ENCODE measurements at regions not wholly inside any gene's neighbourhood (a gene's known extent, or its start where the extent isn't known, plus 50 kb on each side); places are given as distances from the start of the nearest gene placed in this dataset.
"Not testable (repeated sequence)": the region's sequence is repeated elsewhere in the genome, so short reads cannot be mapped to it uniquely, and the experiment has no call there.

GRCh38 chrX:39418731-39419638 lies 617.7 kb downstream of the MID1IP1 start:
- no peak for DNase-seq

DNA sequence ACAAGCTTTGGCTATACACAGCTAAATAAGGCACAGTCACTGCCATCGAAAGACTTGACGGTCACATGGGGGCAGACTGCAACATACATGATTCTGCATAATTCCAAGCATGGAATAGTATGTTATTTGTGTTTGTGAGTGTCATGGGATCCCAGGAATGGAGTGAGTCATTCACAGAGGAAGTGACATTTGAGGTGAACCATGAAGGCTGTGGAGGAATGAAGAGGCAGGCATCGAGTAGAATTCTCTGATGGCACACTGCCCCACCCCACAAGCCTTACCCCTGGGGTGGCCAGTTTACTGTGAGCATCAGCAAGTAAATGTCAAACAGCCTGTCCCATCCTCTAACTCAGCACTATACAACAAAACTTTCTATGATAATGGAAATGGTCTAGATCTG lies 619.7 kb downstream of the MID1IP1 start:
- no peak for DNase-seq

GRCh38 chrX:39425124-39425806 lies 624.0 kb downstream of the MID1IP1 start:
- DNase-seq: no peak

DNA sequence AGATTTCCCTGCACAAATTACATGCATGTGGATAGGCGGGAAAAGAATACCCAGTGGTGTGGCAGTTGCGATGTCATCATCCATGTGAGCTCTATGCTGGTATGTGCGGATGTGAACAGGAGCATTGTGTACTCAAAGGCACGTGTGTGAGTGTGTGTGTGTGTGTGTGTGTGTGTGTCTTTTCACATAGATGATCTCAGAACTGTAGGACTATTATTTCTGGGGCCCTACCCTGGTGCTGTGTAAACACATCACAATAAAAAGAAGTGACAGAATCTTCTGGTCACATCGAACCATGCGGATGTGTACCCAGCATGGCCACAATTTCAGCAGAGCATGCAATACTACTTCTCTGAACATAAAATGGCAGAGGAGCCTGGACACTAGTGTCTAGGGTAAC lies 624.8 kb downstream of the MID1IP1 start:
- no peak for DNase-seq

DNA sequence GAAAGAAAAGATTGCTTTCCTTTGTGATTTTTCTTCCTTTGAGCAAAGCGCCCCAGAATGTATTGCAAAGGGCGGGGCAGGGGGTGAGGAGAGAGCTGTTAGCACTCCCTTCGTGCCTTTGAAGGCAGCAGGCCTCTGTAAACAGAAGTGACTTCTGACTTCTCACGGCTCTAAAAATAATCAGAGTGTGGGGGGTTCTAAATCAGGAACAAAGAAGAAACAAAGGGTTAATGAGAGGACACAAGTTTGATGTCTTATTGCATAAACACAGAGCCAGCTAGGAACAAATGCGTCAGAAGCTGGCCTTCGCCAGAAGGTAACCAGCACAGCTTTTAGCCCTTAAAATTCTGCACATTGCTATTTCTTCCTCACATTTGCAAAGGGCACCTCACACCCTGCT lies 626.2 kb downstream of the MID1IP1 start:
- DNase-seq: no peak

DNA sequence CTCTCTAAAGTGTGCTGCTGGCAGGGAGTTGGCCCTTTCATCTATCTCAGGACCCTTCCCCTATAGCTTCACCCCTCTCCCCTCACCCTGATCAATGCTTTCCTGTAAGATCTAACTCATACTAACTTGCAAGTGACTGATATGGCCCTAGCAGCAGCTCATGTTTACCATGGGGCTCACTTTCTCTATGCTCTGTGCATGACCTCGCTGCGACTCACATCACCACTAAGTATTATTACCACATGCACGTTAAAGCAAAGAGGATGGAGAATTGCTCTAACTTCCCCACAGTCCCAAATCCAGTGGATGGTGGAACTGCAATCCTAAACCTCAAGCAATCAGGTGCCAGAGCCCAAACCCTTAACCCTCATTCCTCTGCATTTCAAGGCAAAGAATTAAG lies 626.6 kb downstream of the MID1IP1 start:
- DNase-seq: no peak

DNA sequence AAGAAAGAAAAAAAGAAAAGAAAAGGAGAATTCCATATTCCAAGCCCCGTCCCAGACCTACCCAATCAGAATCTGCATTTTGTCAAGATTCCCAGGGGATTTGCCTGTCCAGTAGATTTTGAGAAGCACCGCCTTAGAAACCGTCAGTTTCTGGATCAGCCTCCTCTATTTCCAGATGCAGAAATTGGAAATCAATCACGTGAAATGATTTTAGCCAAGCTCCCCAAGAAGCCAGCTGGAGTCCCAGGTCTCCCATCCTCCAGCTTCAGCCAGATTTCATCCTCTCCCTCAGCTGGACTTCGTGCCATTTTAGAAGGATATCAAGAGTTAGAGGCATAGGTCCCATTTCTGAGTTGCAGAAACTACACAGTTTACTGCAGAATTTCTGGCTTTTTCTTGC lies 629.3 kb downstream of the MID1IP1 start:
- no peak for DNase-seq

- no peak for DNase-seq
Observed at GRCh38 chrX:39431893-39432292, 630.6 kb downstream of the MID1IP1 start.

GRCh38 chrX:39434671-39435070 lies 633.4 kb downstream of the MID1IP1 start:
- DNase-seq: not testable (repeated sequence)

GRCh38 chrX:39436538-39436937 lies 635.3 kb downstream of the MID1IP1 start:
- not testable (repeated sequence) for DNase-seq

- no peak for DNase-seq
Observed at GRCh38 chrX:39437670-39438441, 636.6 kb downstream of the MID1IP1 start.

- DNase-seq: no peak
Observed at GRCh38 chrX:39438603-39439602, 637.6 kb downstream of the MID1IP1 start.

DNA sequence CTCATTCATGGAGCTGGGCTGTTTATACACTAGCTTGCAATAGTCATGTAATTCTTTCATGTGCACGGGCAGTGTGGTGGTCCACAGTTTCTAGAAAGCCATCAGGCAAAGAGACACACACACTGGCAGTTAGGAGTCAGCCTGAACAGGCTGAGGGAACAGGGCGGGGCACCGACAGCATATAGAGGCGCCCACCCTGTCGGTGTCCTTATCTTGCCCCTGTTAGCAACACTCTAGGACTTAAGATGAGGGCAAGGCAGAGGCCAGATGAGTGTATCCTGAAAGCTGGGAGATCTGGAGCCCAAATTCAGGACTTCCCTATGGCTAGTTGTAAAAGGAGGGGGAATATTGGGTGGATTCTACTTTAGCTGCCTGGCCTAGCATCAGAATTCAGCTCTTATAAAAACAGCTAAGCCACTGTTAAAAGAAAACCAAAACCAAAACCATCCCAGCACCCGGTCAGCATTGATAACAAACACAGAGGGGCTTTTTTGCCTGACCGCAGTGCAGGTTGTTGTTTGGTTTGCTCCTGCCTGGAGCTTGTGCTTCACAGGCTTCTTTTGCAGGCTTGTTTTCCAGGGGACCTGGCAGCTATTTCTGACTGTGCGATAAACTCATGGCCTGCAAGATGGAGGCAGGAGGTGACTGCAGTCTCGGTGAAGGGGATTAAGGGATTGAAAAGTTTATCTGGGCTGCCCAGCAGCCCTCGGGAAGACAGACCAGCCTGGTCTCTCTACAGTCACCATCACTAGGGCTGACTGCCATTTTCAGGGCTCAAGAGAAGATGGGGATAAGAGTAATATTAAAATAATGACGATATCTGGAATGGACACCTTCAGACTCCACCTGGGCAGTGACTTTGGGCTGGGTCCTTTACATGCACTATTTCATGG lies 638.9 kb downstream of the MID1IP1 start:
- DNase-seq: no peak

DNA sequence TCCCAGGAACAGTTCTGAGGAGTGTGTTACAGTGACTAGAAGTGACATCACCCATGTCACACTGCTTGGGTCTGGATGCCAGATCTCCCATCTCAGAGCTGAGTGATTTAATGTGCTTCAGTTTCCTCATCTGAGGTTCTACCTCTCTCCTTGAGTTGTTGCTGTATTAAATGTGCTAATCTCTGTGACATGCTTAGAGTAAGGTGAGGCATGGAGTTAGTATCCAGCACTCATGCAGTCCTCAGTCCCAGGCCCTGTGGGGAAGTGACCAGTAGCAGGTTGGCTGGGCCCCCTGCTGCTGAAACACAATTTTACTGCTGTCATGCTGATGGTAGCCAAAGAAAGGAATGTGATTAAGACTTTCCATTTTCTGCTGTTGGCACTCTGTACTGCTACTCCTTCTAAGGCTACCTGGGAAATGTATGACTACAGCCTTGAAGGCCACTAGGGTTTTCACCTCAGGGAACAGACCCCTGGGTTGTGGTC lies 639.6 kb downstream of the MID1IP1 start:
- no peak for DNase-seq

- no peak for DNase-seq
Observed at GRCh38 chrX:39442332-39442731, 641.1 kb downstream of the MID1IP1 start.

DNA sequence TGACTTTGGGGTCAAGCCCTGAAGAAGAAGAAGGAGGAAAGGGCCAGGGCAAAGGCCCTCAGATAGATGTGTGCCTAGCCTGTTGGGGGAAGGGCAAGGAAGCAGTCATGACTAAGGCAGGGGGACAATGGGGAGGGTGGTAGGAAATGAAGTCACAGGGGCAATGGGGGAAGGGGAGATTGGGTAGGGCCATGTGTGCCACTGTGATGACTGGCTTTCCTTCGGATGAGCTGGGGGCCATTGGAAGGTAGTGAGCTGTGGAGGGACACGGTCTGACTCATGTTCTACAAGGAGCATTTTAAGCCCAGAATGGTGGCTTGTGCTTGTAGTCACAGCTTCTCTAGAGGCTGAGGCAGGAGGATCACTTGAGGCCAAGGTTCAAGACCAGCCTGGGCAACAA lies 642.0 kb downstream of the MID1IP1 start:
- no peak for DNase-seq

GRCh38 chrX:39445336-39445735 lies 644.1 kb downstream of the MID1IP1 start:
- peak; percentile 1 for DNase-seq

DNA sequence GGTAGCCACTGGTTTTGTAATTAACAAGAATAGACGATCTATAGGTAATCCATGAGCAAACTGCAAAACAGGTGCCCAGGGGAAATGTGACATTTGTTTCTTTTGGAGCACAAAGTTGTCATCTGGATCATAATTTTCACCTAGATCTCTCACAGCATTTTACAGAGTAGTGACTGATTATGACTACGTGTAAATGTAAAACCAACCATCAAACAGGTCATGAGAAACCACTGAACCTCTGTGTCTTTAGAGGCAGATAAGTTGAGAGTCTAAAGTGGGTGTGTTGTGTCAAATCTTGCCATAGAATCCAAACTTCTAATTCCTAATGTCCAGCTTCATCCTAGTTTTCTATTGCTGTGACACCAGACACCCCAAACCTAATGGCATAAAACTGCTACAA lies 648.1 kb downstream of the MID1IP1 start:
- no peak for DNase-seq

DNA sequence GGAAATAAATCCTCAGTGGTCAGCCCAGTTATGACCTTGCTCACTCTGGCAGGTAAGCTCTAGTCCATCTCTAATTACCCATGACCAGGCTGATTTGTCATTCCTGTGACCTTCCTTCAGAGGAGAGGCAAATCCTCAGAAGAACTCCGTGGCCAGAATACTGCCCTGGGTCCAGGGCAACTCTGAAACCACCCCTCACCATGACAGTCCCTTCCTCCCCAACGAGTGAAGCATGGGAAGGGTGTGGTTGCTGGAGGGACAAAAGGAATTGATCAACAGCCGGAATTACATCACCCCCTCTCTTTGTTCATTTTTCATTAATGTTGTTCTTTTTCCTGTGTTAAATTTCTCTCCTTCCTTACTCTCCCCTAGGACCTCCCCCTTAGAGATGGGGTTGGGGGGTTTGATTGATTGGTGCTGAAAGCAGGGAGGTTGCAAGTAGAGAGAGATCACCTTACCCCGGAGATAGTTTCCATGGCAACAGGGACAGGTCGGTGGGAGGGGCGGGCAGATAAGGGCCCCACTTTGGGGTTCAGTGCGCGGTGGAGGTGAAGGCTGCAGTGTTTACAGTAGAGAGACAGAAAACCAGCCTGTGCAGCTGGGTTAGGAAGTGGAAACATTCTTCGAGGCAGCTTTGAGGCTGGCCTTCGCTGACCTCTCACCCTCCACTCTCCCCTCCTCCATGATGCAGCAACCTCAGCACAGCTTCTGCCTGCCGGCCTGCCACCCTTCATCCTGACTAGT lies 647.4 kb downstream of the BCOR start:
- DNase-seq: no peak

DNA sequence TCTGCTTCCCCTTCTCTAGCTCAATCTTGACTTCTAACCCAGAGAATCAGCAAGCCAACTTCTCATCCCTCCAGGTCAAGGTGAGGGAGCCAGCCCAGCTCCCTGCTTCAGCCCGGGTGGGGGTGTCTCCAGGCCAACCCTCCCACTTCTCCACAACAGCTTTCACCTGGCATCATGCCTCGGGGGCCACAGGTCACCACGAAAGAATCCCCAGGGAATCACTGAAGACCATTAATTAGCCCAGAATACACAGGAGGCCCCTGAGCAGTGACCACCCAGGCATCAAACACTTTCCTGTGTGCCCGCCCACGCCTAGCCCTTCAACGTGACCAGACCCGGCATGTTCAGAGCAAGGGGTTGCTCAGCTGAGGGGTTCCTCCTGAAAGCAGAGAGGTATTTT lies 646.7 kb downstream of the BCOR start:
- no peak for DNase-seq

Data from KG1 (cell line).